Stimulated activated CD4-positive, alpha-beta T cell treated with anti-CD3 and anti-CD28 coated beads, Interleukin-12 subunit alpha, Interleukin-12 subunit beta, amount 100 ng/mL, for 4 hours (primary cell): ENCODE measurements at regions not wholly inside any gene's neighbourhood (a gene's known extent, or its start where the extent isn't known, plus 50 kb on each side); places are given as distances from the start of the nearest gene placed in this dataset.
"Not testable (repeated sequence)": the region's sequence is repeated elsewhere in the genome, so short reads cannot be mapped to it uniquely, and the experiment has no call there.

Experiments used
- DNase-seq: peaks from one replicate; pipeline ENCODE4 v3.0.0-alpha.2; 2020

DNA sequence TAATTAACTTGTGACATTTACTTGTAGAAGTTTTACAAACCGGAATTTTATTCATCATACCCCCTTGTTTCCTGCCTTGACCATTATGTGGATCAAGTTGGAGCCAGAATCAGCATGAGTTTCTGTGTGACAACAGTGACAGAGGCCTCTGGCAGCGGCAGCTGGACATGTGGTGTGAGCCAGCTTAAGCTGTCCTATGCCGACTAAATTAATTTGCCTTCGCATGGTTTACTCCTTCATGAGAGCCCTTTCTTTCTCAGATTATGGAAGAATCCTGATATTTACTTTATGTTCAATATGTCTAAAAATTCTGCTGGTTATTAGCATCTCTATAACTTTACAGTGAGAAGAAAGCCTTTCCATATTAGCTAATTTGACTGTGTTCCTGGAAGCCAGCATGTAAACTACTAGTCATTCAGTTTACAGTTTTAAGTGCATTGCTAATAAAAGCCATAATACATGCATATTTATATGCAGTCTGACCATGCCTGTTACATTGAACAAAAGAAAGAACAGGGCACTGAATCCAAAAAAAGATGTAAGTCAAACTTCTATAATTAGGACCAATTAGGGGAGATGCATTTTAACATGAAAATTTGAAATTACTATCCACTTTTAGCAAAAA, 495.8 kb upstream of the ACVR2A start:
- DNase-seq, result no peak

DNA sequence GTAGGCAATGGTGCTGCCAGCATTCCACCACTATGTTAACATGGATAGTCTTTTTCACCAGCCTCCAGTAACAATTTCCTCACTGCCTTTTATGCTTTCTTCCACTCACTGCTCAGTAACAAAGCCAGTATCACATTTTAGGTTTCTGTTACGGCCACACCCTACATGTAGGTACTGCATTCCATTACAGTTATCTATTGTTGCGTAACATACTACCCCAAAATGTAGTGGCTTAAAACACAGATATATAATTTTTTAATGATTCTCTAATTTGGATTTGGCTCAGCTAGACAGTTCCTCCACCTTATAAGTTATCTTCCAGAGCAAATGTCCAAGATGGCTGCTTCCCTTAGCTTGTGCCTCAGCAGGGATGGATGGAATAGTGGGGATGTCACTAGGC, 498.7 kb upstream of the ACVR2A start:
- no peak for DNase-seq

DNA sequence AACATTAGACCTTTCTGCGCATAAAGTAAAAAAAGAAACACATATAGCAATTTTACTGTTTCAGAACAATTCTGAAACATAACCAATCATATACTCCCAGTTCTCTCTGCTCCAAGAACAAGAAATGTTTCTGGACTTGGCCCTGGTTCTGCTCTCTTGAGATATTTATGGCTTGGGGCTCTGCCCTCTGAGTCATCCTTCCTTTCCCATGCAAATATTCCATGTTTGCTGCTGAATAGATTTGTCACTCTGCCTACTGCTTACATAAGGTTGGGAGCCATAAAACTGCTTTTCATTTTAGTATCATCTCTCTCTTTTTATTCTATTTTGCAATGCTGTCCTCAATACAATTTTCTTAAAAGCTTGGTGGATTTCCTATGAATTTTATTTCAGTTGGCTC, 499.6 kb upstream of the ACVR2A start:
- no peak for DNase-seq

DNA sequence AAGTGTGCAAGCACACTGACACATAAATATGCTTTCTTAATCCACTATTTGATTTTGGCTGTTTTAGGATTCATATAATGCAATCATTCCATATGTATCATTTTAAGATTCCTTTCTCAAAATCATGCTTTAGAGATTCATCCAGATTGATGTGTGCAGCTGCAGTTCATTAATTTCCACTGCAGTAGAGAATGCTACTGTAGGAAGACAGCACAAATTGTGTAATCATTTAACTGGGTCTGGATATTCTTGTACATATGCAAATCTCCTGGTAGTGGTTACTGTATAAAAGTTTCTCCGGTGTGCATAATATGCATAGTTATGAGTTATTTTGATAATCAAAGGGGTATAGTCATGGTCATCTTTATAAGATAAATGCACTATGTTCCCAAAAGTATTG, 502.5 kb upstream of the ACVR2A start:
- no peak for DNase-seq

DNA sequence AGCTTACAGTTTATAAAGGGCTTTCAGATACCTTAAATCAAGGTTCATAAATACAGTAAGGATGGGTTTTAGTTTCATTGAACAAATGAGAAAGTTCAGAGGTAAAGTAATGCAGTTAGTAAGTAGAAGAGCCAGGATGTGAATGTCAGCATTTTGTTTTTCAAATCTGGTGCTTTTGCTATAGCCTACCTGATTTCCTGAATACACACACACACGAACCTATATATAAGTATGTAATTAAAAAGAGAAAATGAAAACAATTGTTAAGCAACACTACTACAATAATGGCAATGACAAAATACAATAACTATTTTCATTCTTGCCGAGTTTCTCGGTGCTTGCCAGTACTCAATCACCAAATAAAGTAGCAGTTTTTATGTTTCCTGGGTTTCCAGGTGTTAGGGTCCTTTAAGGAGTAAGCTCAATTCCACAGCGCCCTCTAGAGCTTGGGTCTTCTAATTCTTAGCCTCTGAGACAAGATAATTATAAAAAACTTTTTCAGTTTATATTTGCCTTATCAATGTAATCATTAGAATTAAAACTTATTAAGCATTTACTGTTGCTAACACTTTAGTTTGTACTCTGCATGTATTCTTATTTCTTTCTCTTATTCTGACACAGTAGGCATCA, 512.9 kb upstream of the ACVR2A start:
- peak; percentile 13 for DNase-seq

DNA sequence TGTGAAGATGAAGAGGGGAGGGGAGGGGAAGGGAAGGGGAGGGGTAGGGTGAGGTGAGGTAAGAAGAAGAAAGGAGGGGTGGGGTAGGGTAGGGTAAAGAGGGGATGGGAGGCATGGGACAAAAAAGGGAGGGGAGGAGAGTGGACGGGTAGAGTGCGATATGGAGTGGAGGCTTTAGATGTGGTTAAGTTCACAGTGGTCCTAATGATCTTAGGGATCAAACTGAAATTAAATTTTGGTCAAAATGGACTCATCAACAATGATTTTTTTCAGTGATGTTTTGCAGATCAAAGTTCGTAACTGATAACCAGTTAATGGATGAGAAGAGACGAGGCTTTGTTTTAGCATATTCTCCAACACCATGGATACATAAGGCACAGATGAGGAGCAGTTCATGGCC, 513.9 kb upstream of the ACVR2A start:
- DNase-seq, result no peak

DNA sequence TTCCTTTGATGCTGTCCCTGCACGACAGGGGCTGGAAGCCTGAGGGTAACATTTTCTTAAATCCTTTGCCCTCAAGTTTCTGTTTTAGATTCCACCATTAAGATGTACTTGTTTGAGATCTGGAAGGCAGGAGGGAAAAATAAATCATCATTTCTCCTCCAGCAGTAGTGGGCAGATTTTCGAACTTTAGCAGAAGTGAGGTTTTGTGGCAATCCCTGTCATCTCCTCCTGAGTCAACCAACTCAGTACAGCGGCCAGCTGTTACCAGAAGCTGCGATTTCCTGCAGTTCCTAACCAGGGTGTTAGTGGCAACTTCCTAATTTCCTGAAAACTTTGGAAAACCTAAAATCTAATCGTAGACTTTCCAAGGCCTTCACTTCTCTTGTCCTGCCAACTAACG, 517.2 kb upstream of the ACVR2A start:
- DNase-seq, result no peak

DNA sequence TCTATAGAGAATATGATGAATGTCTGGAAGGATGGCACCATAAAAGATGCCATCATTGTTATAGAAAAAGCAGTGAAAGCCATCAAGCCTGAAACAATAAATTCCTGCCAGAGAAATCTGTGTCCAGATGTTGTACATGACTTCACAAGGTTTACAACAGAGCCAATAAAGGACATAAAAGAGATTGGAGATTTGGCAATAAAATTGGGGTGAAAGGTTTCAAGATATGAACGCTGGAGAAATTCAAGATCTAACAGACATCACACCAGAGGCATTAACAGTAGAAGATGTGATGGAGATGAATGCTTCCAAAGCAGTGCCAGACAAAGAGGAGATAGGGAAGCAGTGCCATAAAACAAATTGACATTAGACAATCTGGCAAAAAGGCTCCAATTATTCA, 518.8 kb upstream of the ACVR2A start:
- DNase-seq, result no peak

DNA sequence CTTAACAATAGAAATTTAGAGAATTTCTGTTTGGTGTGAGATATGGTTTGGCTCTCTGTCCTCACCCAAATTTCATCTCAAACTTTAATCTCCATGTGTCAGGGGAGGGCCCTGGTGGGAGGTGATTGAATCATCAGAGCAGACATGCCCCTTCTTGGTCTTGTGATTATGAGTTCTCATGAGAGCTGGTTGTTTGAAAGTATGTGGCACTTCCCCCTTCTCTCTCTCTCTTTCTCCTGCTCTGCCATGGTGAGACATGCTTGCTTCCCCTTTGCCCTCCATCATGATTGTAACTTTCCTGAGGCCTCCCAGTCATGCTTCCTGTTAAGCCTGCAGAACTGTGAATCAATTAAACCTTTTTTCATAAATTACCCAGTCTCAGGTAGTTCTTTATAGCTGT, 524.7 kb upstream of the ACVR2A start:
- no peak for DNase-seq

DNA sequence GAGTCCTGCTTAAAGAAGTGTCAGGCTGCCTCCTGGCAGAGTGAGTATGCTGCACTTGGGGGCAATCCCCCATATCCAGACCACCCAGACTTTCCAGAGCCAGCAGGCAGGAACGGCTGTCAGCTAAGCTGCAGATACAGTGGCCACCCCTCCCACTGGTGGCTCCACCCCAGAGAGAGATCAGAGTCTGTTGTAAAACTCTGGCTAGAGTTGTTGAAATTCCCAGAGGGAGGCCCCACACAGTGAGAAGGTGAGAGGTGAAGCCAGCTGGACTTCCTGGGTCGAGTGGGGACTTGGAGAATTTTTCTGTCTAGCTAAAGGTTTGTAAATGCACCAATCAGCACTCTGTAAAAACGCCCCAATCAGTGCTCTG, 533.8 kb upstream of the ACVR2A start:
- no peak for DNase-seq

DNA sequence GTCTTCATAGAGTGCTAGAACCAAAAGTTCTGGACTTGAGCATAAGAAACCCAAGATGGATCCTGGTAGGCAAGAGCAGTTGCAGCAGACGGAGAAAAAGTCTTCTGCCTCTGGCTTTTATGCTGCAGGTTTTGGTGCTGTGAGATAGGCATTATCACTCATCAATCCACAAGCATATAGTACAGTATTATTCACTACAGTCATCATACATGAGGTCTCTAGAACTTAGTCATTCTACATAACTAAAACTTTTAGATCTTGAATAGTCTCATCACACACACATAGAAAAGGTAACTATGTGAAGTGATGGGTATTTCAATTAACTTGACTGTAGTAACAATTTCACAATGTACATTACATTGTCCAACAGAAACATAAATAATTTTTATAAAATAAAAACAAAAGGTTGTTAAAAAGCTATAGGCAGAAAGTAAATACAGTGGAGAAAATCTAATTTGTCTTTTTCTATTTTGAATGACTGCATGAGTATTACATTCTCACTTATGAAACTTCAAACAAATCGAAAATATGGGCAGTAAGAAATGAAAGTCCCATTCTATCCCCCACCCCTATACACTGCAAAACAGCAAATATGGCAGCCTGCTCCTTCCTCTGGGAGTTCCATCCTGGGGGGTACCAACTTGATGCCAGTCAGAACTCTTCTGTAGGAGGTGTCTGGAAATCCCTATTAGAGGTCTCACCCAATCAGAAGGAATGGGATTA, 534.3 kb upstream of the ACVR2A start:
- no peak for DNase-seq

DNA sequence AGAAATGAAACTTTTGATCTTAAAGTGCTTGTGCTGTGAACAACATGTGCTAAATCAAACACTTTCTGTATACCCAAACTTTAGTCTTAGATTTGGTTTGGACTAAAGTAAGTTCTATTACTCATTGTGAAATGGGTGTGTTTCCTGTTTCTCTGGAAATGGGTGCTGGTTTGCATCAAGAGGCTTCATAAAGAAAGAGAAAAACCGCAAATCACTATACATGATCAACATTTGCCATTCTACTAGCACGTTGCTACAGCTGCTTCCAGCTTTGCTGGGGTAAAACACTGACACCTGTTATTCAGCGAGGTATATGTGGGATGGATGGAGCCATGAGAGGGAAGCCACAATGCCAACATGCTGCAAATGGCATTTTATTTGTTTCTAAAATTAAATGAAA, 547.0 kb upstream of the ACVR2A start:
- DNase-seq, result peak; percentile 5

DNA sequence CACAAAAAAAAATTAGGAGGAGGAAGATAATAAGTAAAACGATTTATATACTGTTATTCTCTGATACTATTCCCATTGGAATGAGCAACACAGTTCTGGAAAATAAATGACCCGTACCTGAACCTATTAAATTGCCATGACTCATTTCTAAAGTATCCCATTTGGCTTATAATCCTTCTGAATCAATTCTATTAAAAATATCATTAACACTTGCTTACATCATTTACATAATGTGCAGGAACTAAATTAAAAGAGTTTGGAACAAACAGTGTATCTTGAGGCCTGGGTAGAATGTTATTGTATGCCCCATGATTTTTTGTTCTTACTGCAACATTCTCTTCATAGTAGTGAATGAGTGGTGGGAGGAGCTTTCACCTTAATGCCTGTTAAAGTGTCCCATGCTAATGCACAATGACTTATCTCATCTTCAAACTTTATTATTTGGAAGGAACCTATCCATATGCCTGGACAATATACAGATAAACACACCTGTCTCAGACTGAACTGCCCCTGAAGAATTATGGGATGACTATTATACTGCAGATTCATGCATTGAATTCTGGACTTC, 549.9 kb upstream of the ACVR2A start:
- DNase-seq, result no peak

DNA sequence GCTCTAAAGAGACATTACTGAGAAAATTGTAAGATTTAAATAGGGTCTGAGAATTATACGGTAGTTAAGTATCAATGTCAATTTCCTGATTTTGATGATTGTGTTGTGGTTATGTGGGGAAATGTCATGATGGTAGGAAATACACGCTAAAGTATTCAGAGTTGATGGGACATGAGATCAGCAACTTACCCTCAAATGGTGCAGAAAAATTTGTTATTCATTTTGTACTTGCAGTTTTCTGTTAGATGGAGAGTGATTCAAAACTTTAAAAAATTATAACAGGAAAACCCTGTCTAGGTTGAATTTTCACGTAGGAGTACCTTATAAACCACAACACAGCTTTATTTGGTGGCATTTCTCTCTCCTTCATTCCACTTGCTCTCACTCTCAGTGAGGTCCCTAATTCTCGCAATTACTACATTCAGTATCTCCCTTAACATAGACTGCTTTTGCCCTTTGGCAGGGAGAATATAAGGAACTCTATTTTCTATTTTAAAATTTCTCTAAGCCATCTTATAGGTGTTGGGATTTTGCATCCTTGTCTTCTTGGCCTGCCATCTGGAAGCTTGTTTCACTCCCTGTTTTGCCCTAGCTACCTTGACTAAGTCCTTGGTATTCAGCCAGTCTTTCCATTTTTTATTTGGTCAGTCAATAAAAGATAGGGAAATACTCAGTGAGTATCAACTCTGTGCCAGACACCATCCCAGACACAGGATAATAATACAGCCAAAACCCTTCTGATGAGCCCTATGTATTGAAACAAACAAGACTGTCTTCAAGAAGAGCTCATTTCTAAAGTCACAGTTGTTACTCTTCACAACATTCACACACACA, 550.6 kb upstream of the ACVR2A start:
- DNase-seq, result no peak

DNA sequence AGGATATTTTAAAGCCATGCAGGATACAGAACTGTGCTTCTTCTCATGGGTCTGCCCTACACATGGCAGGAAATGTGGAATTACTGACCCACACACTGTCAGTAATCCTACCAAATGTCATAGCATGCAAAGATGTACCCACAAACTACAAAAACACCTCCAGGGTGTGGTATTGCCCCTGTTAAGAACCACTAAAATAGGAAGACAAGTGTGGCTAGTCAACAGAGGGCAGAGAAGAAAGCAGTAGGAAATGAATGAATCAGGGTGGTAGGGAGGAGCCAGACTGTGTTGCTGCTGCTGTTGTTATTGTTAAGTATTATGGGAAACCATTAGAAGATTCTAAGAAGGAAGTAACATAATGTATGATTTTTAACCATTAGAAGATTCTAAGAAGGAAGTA, 556.7 kb upstream of the ACVR2A start:
- no peak for DNase-seq

DNA sequence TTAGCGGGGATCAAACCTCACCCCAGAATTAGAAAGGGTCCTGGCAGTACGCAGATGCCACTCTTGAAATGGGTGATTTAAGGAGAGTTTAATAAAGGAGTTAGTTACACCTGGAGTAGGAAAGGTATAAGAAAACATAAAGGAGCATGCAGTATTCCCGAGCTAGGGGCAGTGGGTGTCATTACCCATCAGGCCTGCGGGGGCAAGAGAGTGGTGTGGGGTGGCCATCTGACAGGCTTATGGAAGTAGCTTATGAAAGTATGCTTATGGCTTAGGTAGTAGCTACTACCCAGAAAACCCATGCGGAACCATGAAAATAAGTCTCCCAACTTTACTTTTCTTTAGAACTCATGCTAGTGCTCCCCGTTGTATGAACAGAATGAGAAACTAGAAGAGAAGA, 568.9 kb upstream of the ACVR2A start:
- DNase-seq, result no peak

DNA sequence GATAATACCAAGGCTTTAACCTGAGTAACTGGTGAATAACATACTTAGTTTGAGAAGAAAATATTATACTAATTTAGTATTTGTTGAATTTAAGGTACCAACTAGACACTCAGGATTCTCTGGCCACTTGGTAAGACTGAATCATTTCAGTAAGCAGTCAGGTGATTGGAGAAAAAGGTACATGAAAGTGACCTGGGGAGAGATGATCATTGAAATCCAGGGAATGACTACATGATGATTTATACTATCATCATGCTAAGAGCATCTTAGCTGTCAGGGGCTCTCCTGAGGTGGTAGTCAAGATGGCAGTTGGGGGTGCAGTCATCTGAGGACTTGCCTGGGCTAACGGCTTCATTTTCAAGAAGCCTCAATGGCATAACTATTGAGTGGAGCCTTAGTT, 571.2 kb upstream of the ACVR2A start:
- no peak for DNase-seq

DNA sequence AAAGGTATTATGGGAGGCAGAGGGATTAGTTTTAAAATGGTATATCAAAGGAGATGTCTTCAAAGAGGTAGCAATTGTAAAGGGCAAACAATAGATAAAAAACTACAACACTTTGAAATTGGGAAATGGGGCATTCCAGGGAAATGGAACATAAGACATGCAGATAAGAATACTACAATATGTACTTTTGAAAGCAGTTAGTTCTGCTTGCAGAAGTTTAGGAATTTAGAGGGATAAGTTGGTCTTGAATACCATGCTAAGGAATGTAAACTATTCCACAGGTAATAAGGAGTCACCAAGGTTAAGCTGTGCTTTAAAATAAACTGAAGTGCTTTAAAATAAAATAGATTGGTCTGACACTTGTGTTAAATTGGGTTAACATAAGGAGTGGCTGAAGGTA, 571.7 kb upstream of the ACVR2A start:
- DNase-seq, result no peak

DNA sequence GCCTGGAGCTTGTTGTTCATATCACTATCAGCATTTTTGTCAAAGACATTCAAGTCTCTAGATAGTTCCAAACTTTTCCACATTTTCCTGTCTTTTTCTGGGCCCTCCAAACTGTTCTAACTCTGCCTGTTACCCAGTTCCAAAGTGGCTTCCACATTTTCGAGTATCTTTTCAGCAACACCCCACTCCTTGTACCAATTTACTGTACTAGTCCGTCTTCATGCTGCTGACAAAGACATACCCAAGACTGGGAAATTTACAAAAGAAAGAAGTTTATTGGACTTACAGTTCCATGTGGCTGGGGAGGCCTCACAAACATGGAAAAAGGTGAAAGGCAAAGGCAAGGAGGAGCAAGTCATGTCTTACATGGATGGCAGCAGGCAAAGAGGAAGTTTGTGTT, 575.2 kb upstream of the ACVR2A start:
- not testable (repeated sequence) for DNase-seq

DNA sequence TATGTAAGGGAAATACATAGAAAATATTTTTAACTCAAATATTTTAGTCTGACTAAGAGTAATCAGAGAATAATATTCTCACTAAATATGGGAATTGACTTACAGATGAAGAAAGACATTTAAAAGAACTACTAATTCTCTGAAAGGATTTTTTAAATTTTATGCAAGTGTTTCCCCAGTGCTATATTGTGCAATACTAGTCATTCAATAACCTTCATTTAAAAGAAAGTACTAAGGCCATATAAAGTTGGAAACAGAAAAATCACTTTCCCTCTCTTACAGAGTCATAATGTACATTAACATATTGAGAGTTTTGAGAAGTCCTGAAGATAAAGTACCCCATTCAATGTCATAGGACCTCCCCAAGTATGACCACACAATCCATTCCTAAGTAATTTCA, 584.6 kb upstream of the ACVR2A start:
- DNase-seq, result no peak

DNA sequence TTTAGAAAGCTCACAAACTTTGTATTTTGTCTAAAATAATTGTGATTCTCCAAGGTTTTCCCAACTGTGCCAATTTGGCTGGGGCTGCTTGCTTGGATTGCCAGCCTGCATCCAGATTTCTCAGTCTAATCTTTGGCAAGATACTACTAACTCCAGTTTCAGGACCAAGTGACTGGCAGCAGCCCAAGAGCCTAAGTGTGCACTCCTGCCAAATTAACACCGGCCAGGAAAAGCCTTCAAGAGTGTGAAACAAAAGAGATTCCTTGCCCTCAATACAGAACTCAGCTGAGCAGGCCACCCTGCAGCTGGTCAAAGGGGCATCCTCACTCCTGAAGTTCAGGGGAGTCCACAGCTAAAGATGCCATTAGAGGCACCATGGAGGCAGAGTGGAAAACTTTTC, 589.0 kb upstream of the ACVR2A start:
- DNase-seq, result no peak

DNA sequence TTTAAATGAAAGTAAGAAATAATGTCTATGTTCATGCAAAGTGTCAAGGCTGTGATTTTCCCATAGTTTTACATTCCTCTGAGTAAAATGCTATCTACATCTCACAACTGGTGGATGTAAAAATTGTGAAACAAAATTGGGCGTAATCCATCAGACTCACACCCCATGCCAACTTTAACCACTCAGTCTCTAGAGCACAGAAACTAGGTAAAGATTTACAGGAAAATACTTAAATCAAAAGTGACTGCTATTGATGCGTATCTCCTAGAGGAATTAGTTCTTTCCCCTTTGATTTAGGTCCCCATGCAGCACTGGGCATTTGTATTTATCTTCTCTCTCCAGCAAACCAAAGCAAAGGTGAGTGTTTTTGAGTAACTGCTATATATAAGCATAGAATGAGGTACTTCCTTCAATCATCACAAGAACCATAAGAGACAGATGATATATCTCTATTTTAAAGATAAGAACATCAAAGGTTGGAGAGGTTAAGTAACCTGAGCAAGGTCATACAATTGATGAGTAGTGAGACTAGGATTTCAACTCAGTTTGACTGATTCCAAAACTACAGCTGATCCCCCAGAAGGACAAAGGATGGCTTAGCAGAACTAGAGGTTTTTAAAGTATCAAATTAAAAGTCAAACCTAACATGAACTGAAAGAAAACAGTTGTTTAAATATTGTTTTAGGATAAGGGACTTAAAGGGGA, 594.0 kb upstream of the ACVR2A start:
- DNase-seq, result no peak

DNA sequence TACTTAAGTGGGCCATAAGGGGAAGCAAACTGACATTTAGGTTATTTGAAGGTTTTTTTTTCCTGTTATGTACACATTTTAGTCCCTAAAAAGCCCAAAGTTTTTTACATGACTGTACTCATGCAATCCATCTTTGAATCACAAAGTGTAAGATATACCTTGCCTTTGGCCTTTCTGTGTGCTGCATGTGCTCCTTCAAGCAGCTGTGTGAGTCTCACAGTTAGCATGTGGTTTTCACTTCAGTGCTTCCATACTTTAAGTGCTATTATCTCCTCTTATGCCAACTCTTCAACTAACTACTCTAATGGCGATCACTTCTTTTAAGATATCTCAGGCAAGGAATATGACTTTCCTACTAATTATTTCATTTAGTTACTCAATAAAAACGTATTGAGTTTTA, 597.1 kb upstream of the ACVR2A start:
- no peak for DNase-seq
